OCI-LY1 (cell line): ENCODE measurements at regions not wholly inside any gene's neighbourhood (a gene's known extent, or its start where the extent isn't known, plus 50 kb on each side); places are given as distances from the start of the nearest gene placed in this dataset.

Experiments
- CTCF ChIP-seq: fragments of 200-600 bp; sonication (generic), shearing (Covaris generic); IDR thresholded peaks from 2 replicates; pipeline ENCODE4 v1.5.1; 2017; ENCODE audit warnings: mild to moderate bottlenecking, antibody characterized with exemption, low read length, moderate library complexity, mixed read lengths
- EZH2 ChIP-seq: fragments of 200-600 bp; sonication (generic), shearing (Covaris generic); IDR thresholded peaks from 2 replicates; pipeline ENCODE4 v1.8.0; 2017; ENCODE audit warnings: borderline replicate concordance, mixed run types, mild to moderate bottlenecking, antibody characterized with exemption, low read length, moderate library complexity, mixed read lengths

GRCh38 chr3:126277629-126278378, 79.4 kb downstream of the KLF15 start:
- TF ChIP-seq CTCF, result no peak
- no peak for TF ChIP-seq EZH2
